K562 (cell line): ENCODE measurements at regions not wholly inside any gene's neighbourhood (a gene's known extent, or its start where the extent isn't known, plus 50 kb on each side); places are given as distances from the start of the nearest gene placed in this dataset.
A peak's percentile ranks its signal among the peaks of the same experiment; 100 is the strongest.

Source experiments
- ARID1B ChIP-seq: fragments of 450-650 bp; IDR thresholded peaks from 2 replicates; pipeline ENCODE4 v1.6.1; 2016; ENCODE audit warnings: antibody characterized with exemption, mild to moderate bottlenecking, inconsistent platforms
- BCOR ChIP-seq: fragments of 450-650 bp; IDR thresholded peaks from 2 replicates; pipeline ENCODE4 v1.6.1; 2016
- BRF2 ChIP-seq: IDR thresholded peaks from 3 replicates; pipeline ENCODE4 v1.6.1; 2011; ENCODE audit warnings: borderline replicate concordance, mild to moderate bottlenecking; ENCODE audit not compliant: insufficient read length, insufficient read depth
- HMBOX1 ChIP-seq: sonication (generic); IDR thresholded peaks from 2 replicates; pipeline ENCODE4 v1.6.1; 2016
- HMGXB4 ChIP-seq: sonication (generic); formaldehyde crosslinking; IDR thresholded peaks from 2 replicates; pipeline ENCODE4 v1.8.1; 2023; ENCODE audit warnings: mild to moderate bottlenecking, missing genetic modification reagents
- HSF4 ChIP-seq: fragments of 250-450 bp; sonication (Bioruptor Pico); IDR thresholded peaks from 2 replicates; pipeline ENCODE4 v2.1.2; 2022; ENCODE audit warnings: mild to moderate bottlenecking, moderate library complexity, borderline replicate concordance
- KAT8 ChIP-seq: fragments of 450-650 bp; IDR thresholded peaks from 2 replicates; pipeline ENCODE4 v1.6.1; 2016; ENCODE audit warnings: low read depth, mild to moderate bottlenecking
- KLF10 ChIP-seq: fragments of 250-450 bp; sonication (Bioruptor Pico); IDR thresholded peaks from 2 replicates; pipeline ENCODE4 v1.6.1; 2021; ENCODE audit warnings: matching md5 sums
- NFIC ChIP-seq: fragments of 450-650 bp; IDR thresholded peaks from 2 replicates; pipeline ENCODE4 v1.6.1; 2017; ENCODE audit warnings: mild to moderate bottlenecking, inconsistent platforms
- NFYB ChIP-seq: IDR thresholded peaks from 2 replicates; pipeline ENCODE4 v1.6.1; 2011; ENCODE audit warnings: mild to moderate bottlenecking, moderate library complexity; ENCODE audit not compliant: insufficient read length; ENCODE audit errors: extremely low read depth
- NR3C1 ChIP-seq: sonication (generic); formaldehyde crosslinking; IDR thresholded peaks from 2 replicates; pipeline ENCODE4 v1.8.1; 2022; ENCODE audit warnings: missing genetic modification reagents
- RBFOX2 ChIP-seq: fragments of 200-400 bp; formaldehyde crosslinking; IDR thresholded peaks from 2 replicates; pipeline ENCODE4 v1.6.1; 2017; ENCODE audit warnings: low read depth, mild to moderate bottlenecking, low read length, moderate library complexity
- ZBED1 ChIP-seq: IDR thresholded peaks from 2 replicates; pipeline ENCODE4 v1.6.1; 2014
- ZEB2 ChIP-seq: fragments of 450-650 bp; IDR thresholded peaks from 2 replicates; pipeline ENCODE4 v1.6.1; 2016
- ZNF57 ChIP-seq: fragments of 450-650 bp; formaldehyde crosslinking; IDR thresholded peaks from 2 replicates; pipeline ENCODE4 v1.4.0; 2020; ENCODE audit warnings: mild to moderate bottlenecking, moderate library complexity
- ZNF695 ChIP-seq: fragments of 450-650 bp; formaldehyde crosslinking; IDR thresholded peaks from 2 replicates; pipeline ENCODE4 v1.4.0; 2020; ENCODE audit warnings: mild to moderate bottlenecking, moderate library complexity
- ZSCAN29 ChIP-seq: fragments of 450-650 bp; IDR thresholded peaks from 2 replicates; pipeline ENCODE4 v1.6.1; 2017
- TF ChIP-seq, protein P1 (sequence below): fragments of 450-650 bp; formaldehyde crosslinking; IDR thresholded peaks from 2 replicates; pipeline ENCODE4 v1.4.0; 2020; ENCODE audit warnings: mild to moderate bottlenecking, moderate library complexity
- TF ChIP-seq, protein P2 (sequence below): sonication (generic); formaldehyde crosslinking; IDR thresholded peaks from 2 replicates; pipeline ENCODE4 v1.8.1; 2022; ENCODE audit warnings: missing genetic modification reagents
- TF ChIP-seq, protein P3 (sequence below): fragments of 250-450 bp; sonication (Bioruptor Pico); IDR thresholded peaks from 2 replicates; pipeline ENCODE4 v1.5.0; 2020; ENCODE audit warnings: mild to moderate bottlenecking, borderline replicate concordance

DNA sequence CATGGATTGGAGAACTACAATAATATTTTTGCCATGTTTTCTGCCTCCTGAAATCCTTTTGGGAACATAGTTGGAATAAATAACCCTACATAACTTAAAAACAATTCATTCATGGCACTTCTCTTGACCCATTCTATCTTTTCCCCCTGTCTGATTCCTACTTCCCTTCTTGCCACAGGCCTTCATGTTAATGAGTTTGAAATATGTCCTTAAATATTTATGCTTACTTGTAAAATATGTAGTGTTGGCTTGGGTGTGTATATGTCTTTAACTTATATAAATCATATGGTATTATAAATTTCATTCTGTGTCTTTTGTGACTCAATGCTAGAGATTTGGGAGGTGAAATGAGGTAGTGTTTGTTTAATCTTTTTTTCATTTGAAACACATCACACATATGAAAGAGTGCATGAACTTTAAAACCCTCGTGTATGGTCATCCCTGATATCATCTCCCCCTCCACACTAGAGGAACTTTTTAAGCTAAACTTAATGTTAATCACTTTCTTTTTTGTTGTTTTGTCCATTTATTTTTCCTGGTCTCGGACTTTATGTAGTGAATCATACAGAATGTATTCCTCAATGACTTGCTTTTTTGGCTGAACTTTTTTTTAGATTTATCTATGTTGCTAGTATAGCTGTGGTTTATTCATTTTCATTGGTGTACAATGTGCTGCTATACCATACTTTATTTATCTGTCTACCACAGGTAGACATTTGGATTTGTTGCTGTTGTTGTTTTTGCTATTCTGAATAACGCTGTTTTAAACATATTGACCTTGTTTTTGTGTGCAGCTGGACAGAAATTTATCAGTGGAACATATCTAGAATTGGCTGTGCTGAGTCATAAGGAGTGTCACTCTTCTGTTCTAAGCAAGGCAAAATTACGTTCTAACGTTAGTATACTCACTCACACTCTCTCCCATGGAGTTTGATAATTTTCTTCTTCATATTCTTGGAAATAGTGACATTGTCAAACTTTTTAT lies 441.6 kb downstream of the PLPP3 start (continued):
- TF ChIP-seq BRF2 (no peak), ZBED1 (no peak), ZSCAN29 (no peak), HMGXB4 (no peak), HSF4 (CRISPR knock-in tag) (no peak), HMBOX1 (no peak), NFYB (no peak), ARID1B (peak; percentile 34; the same call in 1 of the 2 replicates), ZNF695 (CRISPR knock-in tag) (no peak), NFIC (no peak), NR3C1 (CRISPR knock-in tag) (no peak), BCOR (no peak), ZEB2 (no peak), RBFOX2 (no peak), KAT8 (no peak), KLF10 (CRISPR knock-in tag) (no peak), ZNF57 (CRISPR knock-in tag) (no peak)
- TF ChIP-seq, protein P1, sequence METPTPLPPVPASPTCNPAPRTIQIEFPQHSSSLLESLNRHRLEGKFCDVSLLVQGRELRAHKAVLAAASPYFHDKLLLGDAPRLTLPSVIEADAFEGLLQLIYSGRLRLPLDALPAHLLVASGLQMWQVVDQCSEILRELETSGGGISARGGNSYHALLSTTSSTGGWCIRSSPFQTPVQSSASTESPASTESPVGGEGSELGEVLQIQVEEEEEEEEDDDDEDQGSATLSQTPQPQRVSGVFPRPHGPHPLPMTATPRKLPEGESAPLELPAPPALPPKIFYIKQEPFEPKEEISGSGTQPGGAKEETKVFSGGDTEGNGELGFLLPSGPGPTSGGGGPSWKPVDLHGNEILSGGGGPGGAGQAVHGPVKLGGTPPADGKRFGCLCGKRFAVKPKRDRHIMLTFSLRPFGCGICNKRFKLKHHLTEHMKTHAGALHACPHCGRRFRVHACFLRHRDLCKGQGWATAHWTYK = no peak
- TF ChIP-seq, protein P2, sequence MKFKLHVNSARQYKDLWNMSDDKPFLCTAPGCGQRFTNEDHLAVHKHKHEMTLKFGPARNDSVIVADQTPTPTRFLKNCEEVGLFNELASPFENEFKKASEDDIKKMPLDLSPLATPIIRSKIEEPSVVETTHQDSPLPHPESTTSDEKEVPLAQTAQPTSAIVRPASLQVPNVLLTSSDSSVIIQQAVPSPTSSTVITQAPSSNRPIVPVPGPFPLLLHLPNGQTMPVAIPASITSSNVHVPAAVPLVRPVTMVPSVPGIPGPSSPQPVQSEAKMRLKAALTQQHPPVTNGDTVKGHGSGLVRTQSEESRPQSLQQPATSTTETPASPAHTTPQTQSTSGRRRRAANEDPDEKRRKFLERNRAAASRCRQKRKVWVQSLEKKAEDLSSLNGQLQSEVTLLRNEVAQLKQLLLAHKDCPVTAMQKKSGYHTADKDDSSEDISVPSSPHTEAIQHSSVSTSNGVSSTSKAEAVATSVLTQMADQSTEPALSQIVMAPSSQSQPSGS = no peak
- TF ChIP-seq, protein P3, sequence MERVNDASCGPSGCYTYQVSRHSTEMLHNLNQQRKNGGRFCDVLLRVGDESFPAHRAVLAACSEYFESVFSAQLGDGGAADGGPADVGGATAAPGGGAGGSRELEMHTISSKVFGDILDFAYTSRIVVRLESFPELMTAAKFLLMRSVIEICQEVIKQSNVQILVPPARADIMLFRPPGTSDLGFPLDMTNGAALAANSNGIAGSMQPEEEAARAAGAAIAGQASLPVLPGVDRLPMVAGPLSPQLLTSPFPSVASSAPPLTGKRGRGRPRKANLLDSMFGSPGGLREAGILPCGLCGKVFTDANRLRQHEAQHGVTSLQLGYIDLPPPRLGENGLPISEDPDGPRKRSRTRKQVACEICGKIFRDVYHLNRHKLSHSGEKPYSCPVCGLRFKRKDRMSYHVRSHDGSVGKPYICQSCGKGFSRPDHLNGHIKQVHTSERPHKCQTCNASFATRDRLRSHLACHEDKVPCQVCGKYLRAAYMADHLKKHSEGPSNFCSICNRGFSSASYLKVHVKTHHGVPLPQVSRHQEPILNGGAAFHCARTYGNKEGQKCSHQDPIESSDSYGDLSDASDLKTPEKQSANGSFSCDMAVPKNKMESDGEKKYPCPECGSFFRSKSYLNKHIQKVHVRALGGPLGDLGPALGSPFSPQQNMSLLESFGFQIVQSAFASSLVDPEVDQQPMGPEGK (CRISPR knock-in tag) = no peak
